OCI-LY7 (cell line): ENCODE measurements at regions not wholly inside any gene's neighbourhood (a gene's known extent, or its start where the extent isn't known, plus 50 kb on each side); places are given as distances from the start of the nearest gene placed in this dataset.

ENCODE experiments used
- BruUV-seq: library from RNA; stranded (reverse); fragments of 400-500 nt; replicated peaks from 2 replicates; lab custom pipeline; 2021; lab: Mats Ljungman, UMichigan
- CTCF ChIA-PET: fragments of 300-600 bp; sonication (Branson Sonifier 250); formaldehyde crosslinking; loops from one replicate; lab custom pipeline; 2022; ENCODE audit warnings: antibody characterized with exemption; ENCODE audit not compliant: unreplicated experiment; lab: Charles Lee
- POLR2A ChIA-PET: fragments of 300-600 bp; sonication (Branson Sonifier 250); formaldehyde crosslinking; loops from one replicate; lab custom pipeline; 2022; ENCODE audit warnings: antibody characterized with exemption; lab: Charles Lee
- DNase-seq: peaks from one replicate; pipeline ENCODE4 v3.0.0-alpha.2; 2015; ENCODE audit warnings: low spot score
- H2AFZ ChIP-seq: fragments of 200-600 bp; sonication (generic), shearing (Covaris generic); 2 replicates; pipeline ENCODE4 v1.6.1; 2014; ENCODE audit warnings: mild to moderate bottlenecking, antibody characterized with exemption, low read length, moderate library complexity
- H3K27ac ChIP-seq: fragments of 200-600 bp; sonication (generic); 2 replicates; pipeline ENCODE4 v1.5.1; 2014; ENCODE audit warnings: mixed run types, low read depth, mild to moderate bottlenecking, moderate library complexity, low read length, inconsistent platforms; ENCODE audit not compliant: poor library complexity, severe bottlenecking
- H3K36me3 ChIP-seq: fragments of 200-600 bp; sonication (generic); 2 replicates; pipeline ENCODE4 v1.6.1; 2014; ENCODE audit warnings: mild to moderate bottlenecking, antibody characterized with exemption, low read length, moderate library complexity, mixed read lengths; ENCODE audit not compliant: insufficient read depth
- H3K4me1 ChIP-seq: fragments of 200-600 bp; sonication (generic); 2 replicates; pipeline ENCODE4 v1.5.1; 2014; ENCODE audit warnings: mild to moderate bottlenecking, low read length; ENCODE audit not compliant: insufficient read depth, poor library complexity, severe bottlenecking
- H3K4me2 ChIP-seq: fragments of 200-600 bp; sonication (generic); 2 replicates; pipeline ENCODE4 v1.6.1; 2014; ENCODE audit warnings: mild to moderate bottlenecking, low read length
- H3K4me3 ChIP-seq: fragments of 200-600 bp; sonication (generic); 2 replicates; pipeline ENCODE4 v1.5.1; 2014; ENCODE audit warnings: mild to moderate bottlenecking, low read depth, low read length; ENCODE audit not compliant: poor library complexity, severe bottlenecking
- H3K79me2 ChIP-seq: fragments of 200-600 bp; sonication (generic); 2 replicates; pipeline ENCODE4 v1.6.1; 2016; ENCODE audit warnings: low read depth, mild to moderate bottlenecking, low read length, moderate library complexity, mixed read lengths; ENCODE audit not compliant: insufficient read depth
- H3K9me2 ChIP-seq: fragments of 200-600 bp; sonication (generic); 2 replicates; pipeline ENCODE4 v1.6.1; 2016; ENCODE audit warnings: mild to moderate bottlenecking, low read length, mixed read lengths; ENCODE audit not compliant: insufficient read depth
- H3K9me3 ChIP-seq: fragments of 200-600 bp; sonication (generic); 2 replicates; pipeline ENCODE4 v1.6.1; 2014; ENCODE audit warnings: mild to moderate bottlenecking, mixed run types, low read length, mixed read lengths
- H4K20me1 ChIP-seq: fragments of 200-600 bp; sonication (generic); 2 replicates; pipeline ENCODE4 v1.6.1; 2014; ENCODE audit warnings: mild to moderate bottlenecking, antibody characterized with exemption, low read length, moderate library complexity, mixed read lengths; ENCODE audit not compliant: insufficient read depth
- CTCF ChIP-seq: fragments of 200-600 bp; sonication (generic); conservative IDR thresholded peaks from 2 replicates; pipeline ENCODE4 v1.5.1; 2014; ENCODE audit warnings: mild to moderate bottlenecking, antibody characterized with exemption, low read length, moderate library complexity, mixed read lengths
- EZH2phosphoT487 ChIP-seq: fragments of 200-600 bp; sonication (generic); IDR thresholded peaks from 2 replicates; pipeline ENCODE4 v1.6.1; 2018; ENCODE audit warnings: low read depth, borderline replicate concordance, mild to moderate bottlenecking, mixed run types, antibody characterized with exemption, low read length, moderate library complexity, mixed read lengths
- intact Hi-C: fragments of 100-400 bp; cut with micrococcal nuclease; formaldehyde crosslinking; loops from one replicate; pipeline ENCODE4 v1.10.0; 2022; ENCODE audit not compliant: unreplicated experiment

GRCh38 chr16:77637940-77638339, 84.4 kb upstream of the NUDT7 start:
- ChIA-PET POLR2A (no interaction called here), CTCF (interaction anchor here (1.3 kb wide), 1 partner anchor 12 kb away, joined by 3 read pairs; no protein-coding TSS in a partner anchor)
- Histone ChIP-seq H3K9me3 (no peaks in the 10 kb centered on the region), H3K36me3 (no peaks in the 10 kb centered on the region), H3K4me1 (no peaks in the 10 kb centered on the region), H2AFZ (no peak overlapping the region), H4K20me1 (no peaks in the 10 kb centered on the region), H3K4me3 (no peak overlapping the region), H3K4me2 (no peak overlapping the region), H3K9me2 (no peaks in the 10 kb centered on the region), H3K27ac (no peak overlapping the region), H3K79me2 (no peaks in the 10 kb centered on the region)
- BruUV-seq = no TSS peak
- no peak for DNase-seq
- intact Hi-C loops = no loop called here
- TF ChIP-seq CTCF (no peak), EZH2phosphoT487 (no peak)

GRCh38 chr16:77643176-77643575, 79.1 kb upstream of the NUDT7 start:
- no peaks in the 10 kb centered on the region for H3K79me2 ChIP-seq
- no peak for DNase-seq
- ChIA-PET CTCF (no interaction called here), POLR2A (interaction anchor here (0.9 kb wide), 1 partner anchor 310 kb away, joined by 4 read pairs; no protein-coding TSS in a partner anchor)
- H3K36me3 ChIP-seq = no peaks in the 10 kb centered on the region
- no peak overlapping the region for H3K4me2 ChIP-seq
- H3K4me3 ChIP-seq = no peak overlapping the region
- no TSS peak for BruUV-seq
- H3K4me1 ChIP-seq = no peaks in the 10 kb centered on the region
- no peak overlapping the region for H3K27ac ChIP-seq
- intact Hi-C loops = no loop called here
- H3K9me2 ChIP-seq = no peaks in the 10 kb centered on the region
- H4K20me1 ChIP-seq = no peaks in the 10 kb centered on the region
- H3K9me3 ChIP-seq = no peaks in the 10 kb centered on the region
- TF ChIP-seq CTCF (no peak), EZH2phosphoT487 (no peak)
- no peak overlapping the region for H2AFZ ChIP-seq

GRCh38 chr16:77645764-77646163, 76.5 kb upstream of the NUDT7 start:
- Histone ChIP-seq H3K9me2 (no peaks in the 10 kb centered on the region), H3K27ac (no peak overlapping the region), H4K20me1 (no peaks in the 10 kb centered on the region), H3K4me1 (no peaks in the 10 kb centered on the region), H2AFZ (no peak overlapping the region), H3K4me2 (no peak overlapping the region), H3K79me2 (no peaks in the 10 kb centered on the region), H3K36me3 (no peaks in the 10 kb centered on the region), H3K4me3 (no peak overlapping the region), H3K9me3 (no peaks in the 10 kb centered on the region)
- TF ChIP-seq EZH2phosphoT487 (no peak), CTCF (no peak)
- ChIA-PET POLR2A (no interaction called here), CTCF (no interaction called here)
- DNase-seq = no peak
- BruUV-seq = no TSS peak
- intact Hi-C loops = no loop called here
